GM18951 (cell line): ENCODE measurements at regions not wholly inside any gene's neighbourhood (a gene's known extent, or its start where the extent isn't known, plus 50 kb on each side); places are given as distances from the start of the nearest gene placed in this dataset.

Experiments
- POLR2A ChIP-seq: IDR thresholded peaks from 4 replicates; pipeline ENCODE4 v1.6.1; 2011; ENCODE audit warnings: mild to moderate bottlenecking; ENCODE audit not compliant: insufficient read length, insufficient read depth; ENCODE audit errors: extremely low read depth
- in situ Hi-C: fragments of 300-500 bp; cut with MboI; formaldehyde crosslinking; loops from one replicate; pipeline ENCODE4 v1.12.0; 2022; ENCODE audit warnings: low sequenced_read_pairs, mixed read lengths, inconsistent platforms; ENCODE audit not compliant: unreplicated experiment

GRCh38 chr4:177127658-177128057, 182.0 kb upstream of the NEIL3 start:
- no peak for TF ChIP-seq POLR2A

DNA sequence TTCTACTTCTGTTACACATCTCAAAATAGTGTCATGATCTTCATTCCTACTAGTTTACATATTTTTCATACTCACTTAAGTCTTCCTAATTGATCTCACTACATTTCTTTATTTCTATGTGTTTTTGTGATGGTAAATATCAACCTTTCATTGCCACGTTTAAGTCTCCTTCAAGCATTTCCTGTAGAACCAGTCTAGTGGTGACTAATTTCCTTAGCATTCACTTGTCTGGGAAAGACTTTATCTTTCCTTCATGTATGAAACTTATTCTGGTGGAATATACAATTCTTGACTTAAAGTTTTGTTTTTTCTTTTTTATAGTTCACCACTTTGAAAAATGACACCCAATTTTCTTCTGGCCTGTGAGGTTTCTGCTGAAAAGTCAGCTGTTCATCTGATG, 181.4 kb upstream of the NEIL3 start:
- in situ Hi-C loops, result no loop called here
- TF ChIP-seq POLR2A, result no peak

More at GRCh38 chr4:177127658-177128057, 182.0 kb upstream of the NEIL3 start:
- in situ Hi-C loops, result no loop called here

GRCh38 chr4:177131736-177132135, 177.9 kb upstream of the NEIL3 start:
- TF ChIP-seq POLR2A, result no peak
- in situ Hi-C loops, result no loop called here

GRCh38 chr4:177147668-177148067, 162.0 kb upstream of the NEIL3 start:
- in situ Hi-C loops, result no loop called here
- no peak for TF ChIP-seq POLR2A

DNA sequence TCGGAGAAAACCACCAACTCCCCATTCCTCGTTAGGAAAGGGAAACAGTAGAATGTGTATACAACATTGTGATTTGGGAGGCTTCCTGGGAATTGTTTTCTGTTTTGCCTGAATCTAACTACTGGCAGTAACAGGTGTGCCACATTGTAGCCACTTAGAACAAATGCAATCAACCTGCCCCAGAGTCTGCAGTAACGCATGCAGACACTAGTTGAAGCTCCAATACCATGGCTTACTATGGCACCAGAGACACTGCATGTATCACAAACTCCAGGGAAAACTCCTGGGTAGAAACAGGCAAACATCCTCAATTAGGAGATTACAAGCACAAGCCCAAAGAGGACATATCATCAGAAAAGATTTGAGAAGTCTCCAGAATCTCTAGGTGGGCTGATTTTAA, 154.2 kb upstream of the NEIL3 start:
- in situ Hi-C loops, result no loop called here
- no peak for TF ChIP-seq POLR2A

DNA sequence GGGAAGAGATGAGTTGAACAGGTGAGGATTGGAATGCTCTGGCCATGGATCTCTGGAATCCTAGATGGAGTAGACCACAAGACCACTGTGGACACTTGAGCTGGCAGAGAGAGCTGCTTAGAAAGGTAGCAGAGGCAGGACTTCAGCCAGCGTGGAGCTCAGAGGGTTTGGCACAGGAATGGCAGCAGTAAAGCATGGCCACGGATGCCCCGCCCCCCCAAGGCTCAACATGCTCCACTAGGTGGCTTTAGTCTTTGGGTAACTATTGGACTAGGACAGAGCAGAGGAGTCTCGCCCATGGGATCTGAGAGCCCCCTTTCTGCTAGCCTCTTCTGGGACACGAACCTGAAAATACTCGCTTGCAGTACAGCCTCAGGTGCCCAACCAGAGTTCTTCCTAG, 150.1 kb upstream of the NEIL3 start:
- in situ Hi-C loops, result no loop called here
- no peak for TF ChIP-seq POLR2A

DNA sequence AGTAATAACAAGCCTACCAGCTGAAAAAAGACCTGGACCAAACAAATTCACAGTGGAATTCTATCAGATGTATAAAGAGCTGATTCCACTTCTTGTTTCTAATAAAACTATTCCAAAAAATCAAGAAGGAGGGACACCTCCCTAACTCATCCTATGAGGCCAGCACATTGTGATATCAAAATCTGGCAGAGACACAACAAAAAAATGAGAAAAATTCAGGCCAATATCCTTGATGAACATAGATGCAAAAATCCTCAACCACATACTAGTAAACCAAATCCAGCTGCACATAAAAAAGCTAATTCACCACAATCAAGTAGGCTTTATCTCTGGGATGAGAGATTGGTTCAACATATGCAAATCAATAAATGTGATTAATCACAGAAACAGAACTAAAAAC, 147.9 kb upstream of the NEIL3 start:
- no peak for TF ChIP-seq POLR2A
- in situ Hi-C loops, result no loop called here

DNA sequence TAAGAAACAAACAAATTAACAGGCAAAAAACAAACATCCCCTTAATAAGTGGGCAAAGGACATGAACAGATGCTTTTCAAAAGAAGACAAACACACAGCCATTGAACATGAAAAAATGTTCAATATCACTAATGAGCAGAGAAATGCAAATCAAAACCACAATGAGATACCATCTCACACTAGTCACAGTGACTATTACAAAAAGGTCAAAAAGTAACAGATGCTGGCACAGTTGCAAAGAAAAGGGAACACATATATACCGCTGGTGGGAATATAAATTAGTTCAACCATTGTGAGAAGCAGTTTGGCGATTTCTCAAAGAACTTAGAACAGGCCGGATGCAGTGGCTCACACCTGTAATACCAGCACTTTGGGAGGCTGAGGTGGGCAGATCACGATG, 146.1 kb upstream of the NEIL3 start:
- no peak for TF ChIP-seq POLR2A
- in situ Hi-C loops, result no loop called here

GRCh38 chr4:177171588-177171987, 138.1 kb upstream of the NEIL3 start:
- in situ Hi-C loops, result no loop called here
- TF ChIP-seq POLR2A, result no peak

DNA sequence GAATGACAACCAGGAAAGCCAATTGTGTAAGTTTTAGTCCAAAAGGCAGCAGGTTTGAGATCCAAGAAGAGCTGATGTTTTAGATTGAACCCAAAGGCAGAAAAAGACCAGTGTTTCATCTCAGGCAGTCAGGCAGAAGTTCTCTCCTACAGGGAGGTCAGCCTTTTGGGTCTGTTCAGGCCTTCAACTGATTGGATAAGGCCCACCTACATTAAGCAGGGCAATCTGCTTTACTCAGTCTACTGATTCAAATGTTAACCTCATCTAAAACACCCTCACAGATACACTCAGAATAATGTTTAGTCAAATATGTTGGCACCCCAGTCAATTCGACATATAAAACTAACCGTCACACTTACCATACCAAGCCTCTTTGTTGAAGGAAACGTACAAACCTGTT, 134.2 kb upstream of the NEIL3 start:
- in situ Hi-C loops, result no loop called here
- no peak for TF ChIP-seq POLR2A

DNA sequence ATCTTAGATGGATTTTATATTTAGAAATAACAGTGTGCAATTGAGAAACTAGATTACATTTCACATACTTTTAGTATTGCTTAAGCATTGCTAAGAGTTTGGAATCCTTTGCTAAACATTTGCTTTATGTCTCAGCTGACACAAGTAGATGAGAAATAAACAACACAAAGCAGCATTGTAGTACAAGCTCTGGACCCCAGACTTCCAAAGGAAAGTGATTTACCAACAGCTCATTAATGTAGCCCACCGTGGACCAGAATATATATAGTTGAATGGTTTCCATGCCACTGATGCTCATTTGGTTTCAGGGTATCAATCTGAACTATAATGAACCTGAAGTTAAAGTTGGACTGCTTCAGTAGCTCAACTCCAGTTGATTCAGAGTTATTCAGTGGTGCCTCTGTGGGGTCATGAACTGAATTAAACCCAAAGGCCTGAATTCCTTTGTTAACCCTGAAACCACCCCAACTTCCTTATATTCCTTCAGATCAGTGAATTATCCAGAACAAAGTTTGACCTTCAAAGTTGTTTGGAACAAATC, 132.1 kb upstream of the NEIL3 start:
- in situ Hi-C loops, result no loop called here
- TF ChIP-seq POLR2A, result no peak

DNA sequence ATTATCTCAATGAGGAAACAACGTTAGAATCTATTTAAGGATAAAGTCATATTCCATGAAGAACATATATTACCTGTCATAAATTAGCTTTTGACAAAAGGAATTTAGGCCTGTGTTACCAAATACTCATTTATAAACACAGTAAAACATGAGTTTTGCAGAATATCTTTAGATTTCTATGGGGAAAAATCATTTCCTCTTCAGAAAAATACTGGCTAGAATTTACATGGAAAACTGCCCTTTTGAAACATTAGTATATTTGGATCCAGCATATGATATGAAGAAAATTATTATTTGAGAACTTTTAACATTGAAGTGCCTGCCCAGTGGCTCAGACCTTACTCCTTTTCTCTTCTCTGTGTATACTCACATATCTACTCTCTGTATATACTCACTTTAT, 131.4 kb upstream of the NEIL3 start:
- no peak for TF ChIP-seq POLR2A
- in situ Hi-C loops, result no loop called here

GRCh38 chr4:177182166-177182565, 127.5 kb upstream of the NEIL3 start:
- no peak for TF ChIP-seq POLR2A
- in situ Hi-C loops, result no loop called here

DNA sequence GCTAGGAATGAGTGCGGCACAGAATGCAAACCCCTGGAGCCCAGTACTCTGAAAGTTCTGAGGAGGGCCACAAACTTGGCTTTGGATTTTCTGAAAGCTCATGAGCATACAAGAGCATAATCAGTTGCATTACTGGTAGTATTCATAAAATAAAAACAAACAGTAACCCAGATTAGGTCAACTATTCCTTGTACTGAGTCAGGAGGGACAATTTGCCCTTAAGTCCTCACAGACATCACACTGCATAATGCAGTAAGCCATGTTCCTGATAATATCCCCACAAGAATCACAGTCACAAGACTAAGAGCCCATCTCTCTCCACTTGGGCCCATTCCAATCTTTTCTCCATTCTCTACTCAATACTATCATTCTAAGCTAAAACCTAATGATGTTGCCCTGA, 126.9 kb upstream of the NEIL3 start:
- no peak for TF ChIP-seq POLR2A
- in situ Hi-C loops, result no loop called here

- TF ChIP-seq POLR2A, result no peak
- in situ Hi-C loops, result no loop called here
Measured at GRCh38 chr4:177185151-177185550, 124.5 kb upstream of the NEIL3 start.

DNA sequence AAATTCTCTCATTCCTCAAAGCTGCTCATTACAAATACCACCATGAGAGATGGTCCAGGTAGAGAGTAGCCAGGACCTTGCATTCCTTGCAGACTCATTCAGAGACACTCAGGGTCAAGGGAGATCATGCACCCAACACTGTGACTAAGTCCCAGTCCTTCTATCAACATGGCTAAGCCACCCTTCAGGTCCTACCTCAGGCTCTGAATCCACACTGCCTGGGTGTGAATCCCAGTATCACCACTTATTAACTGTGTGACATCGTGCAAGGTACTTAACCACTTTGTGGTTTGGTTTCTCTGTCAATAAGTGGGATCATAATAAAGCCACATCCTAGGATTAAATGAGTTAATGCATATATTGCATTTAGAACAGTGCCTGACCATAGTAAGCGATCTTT, 124.1 kb upstream of the NEIL3 start:
- no peak for TF ChIP-seq POLR2A
- in situ Hi-C loops, result no loop called here

DNA sequence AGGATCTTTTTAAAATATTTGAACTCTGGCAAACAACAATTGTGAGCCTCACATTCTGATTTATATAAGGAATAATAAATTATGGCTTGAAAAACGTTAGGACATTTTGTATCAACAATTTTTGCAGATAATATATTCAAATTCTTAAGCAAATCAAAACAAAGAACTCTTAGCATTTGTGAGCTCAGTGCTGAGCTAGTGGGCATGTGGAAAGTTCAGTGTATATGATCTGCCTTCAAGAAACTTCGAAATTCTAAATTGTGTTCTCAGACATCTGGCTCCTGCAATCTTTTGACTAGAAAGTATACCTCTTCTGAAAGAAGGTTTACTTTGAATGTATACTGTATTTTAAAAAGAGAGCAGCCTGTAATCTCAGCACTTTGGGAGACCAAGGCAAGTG, 122.3 kb upstream of the NEIL3 start:
- TF ChIP-seq POLR2A, result no peak
- in situ Hi-C loops, result no loop called here
